ENCODE measurements at regions not wholly inside any gene's neighbourhood (a gene's known extent, or its start where the extent isn't known, plus 50 kb on each side); places are given as distances from the start of the nearest gene placed in this dataset.
"Not testable (repeated sequence)": the region's sequence is repeated elsewhere in the genome, so short reads cannot be mapped to it uniquely, and the experiment has no call there.

DNA sequence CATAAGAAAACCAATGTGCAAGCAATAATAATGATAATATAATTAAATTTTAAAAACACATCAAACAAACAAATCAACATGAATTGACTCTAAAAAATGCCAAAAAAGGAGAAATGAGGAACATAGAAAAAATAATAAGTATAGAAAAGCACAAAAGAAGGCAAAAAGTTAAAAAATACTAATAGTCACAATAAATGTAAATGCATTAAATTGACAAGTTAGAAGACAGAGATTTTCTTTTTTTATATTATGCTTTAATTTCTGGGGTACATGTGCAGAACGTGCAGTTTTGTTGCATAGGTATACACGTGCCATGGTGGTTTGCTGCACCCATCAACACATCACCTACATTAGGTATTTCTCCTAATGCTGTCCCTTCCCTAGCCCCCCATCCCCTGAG is 767.0 kb downstream of the ADCYAP1 start:
- DNase-seq (ENCODE audit: low read depth) = not testable (repeated sequence)

DNA sequence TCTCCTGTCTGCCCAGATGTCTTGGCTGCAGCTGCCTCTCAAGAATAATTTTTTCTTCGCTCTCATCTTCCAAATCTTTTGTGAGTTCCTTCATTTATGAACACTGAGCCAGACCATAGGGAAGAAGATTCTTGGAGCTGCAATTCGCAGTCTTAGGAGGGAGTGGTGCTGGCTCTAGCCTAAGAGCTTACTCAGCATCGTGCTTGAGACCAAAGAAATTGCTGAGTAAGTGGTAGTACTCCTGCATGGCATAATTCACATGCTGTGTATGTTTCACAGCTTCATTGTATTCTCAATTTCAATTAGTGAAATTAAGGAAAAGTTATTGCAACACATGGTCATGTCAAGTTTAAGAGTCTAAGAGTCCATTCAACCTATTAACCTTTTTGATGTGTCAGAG is 771.7 kb downstream of the ADCYAP1 start:
- DNase-seq (ENCODE audit: low read depth) = no peak

DNA sequence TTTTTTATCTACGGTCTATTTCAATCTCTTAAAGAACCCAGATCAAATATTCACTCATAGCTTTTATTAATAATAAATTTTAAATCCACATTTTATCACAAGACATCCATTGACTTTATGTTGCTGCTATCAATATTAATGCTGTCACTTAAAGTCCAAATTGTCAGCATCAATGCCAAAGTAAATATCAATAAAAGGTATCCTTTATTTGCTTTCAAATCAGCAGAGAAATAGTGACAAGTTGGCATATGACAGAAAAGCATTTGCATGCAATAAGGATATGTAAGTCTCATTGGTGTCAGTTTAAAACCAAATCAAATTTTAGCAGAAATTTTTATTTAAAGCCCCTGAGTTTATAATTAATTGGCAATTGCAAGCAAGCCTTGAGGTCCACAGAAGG is 775.4 kb downstream of the ADCYAP1 start:
- DNase-seq (ENCODE audit: low read depth) = no peak

DNA sequence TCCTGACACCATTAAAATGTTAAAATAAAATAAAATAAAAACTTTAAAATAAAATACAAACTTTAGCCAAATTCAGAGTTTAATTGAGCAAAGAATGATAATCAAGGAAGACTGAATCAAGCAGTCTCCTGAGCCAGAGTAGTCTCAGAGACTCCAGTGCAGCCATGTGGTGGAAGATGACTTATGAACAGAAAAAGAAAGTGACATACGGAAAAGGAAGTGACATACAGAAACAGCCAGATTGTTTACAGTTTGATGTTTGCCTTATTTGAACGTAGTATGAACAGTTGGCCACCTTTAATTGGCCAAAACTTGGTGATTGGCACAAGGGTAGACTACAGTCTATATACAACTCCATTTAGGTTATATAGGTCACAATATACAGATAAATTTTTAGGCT is 787.2 kb downstream of the ADCYAP1 start:
- no peak for DNase-seq (ENCODE audit: low read depth)

DNA sequence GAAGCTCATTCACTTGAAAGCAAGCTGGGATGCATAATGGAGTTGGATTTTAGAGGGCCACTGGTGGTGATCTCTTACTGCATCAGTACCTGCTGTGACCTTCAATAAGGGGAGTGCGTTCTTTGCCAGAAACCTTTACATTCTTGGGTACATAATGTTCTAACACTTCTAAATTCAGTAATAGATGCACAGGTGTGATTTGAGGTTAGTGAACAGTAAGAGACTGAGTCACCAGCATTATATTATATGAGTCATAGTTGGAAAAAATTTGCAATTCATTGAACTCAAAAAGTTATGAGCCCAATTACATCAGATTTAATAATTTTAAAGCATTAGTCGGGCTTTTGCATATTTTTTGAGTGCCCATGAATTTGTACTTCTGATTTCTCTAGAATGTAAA is 803.3 kb downstream of the ADCYAP1 start:
- no peak for DNase-seq (ENCODE audit: low read depth)

DNA sequence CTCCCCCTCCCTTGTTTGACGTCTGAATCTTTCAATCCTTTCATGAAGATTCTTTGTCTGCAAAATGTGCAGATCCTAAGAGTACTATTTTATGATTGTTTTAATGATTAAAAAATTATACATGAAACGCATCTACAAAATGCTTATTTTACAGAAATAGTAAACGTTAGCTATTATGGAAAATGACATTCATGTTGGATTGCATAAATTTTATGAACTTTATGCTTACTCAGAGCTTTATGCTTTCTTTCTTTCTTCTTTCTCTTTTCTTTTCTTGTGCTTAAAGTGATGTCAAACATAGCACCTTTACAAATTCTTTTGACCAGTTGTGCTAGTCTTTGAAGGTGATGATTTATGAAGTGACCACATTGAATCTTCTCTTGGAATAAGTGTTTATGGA is 805.4 kb downstream of the ADCYAP1 start:
- DNase-seq (ENCODE audit: low read depth) = no peak

DNA sequence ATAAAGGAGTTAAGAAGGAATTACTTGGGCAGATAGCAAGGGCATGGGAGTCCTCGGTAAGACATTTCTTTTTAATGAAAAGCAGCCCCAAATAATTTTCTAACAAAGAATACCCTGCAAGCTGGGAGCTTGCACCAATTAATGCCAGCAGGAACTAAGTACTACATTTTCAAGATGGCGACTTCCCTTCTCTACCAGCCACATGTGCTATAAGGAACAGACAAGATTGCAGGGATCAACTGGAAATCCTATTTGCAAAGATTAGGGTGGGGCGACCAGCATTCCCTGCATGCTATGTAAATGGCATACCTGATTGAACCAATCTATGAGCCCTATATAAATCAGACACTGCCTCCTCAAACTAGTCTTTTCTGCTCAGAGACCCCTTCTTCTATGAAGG is 827.5 kb downstream of the ADCYAP1 start:
- DNase-seq (ENCODE audit: low read depth) = no peak

DNA sequence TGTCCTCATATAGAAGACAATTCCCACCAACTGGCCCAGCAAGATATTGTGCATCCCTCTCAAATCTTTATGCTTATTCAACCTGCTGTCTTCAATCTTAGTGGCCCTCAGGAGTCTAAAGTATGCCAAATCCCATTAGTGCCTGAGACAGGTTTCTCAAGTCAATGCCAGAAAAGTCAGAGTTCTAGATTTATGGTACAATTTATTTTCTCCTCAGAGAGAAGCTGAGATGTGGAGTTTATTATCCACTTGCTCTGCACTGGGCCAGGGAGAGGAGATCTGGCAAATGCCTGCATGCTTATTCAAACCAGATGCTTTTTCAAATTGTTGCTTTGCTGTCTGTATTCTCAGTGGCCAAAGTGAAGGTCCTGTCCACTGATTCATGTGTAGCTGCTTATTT is 825.2 kb downstream of the METTL4 start:
- DNase-seq (ENCODE audit: low read depth) = no peak

DNA sequence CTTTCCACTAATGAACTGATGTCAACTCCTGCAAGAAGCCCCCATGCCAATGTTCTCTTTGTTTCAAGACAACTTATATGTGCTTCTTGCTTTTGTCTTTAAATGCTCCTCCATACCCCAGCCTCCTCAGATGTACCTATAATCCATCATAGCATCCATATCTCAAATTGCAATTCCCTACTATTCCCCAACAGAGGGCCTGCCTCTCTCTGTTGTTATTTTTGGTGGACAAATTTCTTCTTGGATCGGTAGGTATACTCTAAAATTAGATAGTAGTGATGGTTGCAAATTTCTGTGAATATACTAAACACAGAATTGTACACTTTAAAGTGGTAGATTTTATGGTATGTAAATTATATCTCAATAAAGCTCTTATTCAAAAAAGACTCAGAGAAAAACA is 820.1 kb downstream of the METTL4 start:
- no peak for DNase-seq (ENCODE audit: low read depth)

DNA sequence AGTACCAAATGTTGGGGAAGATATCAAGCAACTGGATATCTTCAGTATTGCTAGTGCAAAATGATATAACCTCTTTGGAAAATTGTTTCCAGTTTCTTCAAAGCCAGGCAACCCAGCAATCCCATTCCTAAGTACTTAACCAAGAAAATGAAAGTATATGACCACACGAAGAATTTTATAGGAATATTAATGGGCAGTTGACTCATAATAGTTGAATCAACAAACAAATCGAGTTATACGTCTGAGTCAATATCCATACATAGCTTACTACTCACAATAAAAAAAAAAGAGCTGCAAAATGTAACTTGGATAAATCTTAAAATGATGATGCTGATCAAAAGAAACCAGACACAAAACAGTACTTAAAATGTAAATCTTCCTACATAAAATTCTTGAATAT is 810.4 kb downstream of the METTL4 start:
- no peak for DNase-seq (ENCODE audit: low read depth)

DNA sequence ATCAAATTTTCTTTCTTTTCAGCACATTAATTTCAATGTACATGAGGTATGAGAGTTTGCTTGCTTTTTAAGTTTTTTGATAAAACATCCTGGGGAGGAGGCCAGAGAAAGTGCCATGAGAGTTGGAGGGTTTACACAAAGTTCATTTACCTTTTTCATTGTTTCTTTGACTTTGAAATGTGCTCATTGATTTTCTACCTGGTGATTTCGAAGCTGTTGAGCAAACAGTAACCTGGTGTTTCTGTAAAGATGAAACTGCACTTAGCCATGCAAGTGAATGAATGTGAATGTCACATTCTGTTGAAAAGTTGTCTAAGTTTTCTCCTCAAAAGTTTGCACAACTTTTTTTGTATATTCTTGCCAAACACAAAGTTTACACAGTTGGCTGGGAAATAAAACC is 797.0 kb downstream of the METTL4 start:
- DNase-seq (ENCODE audit: low read depth) = no peak

DNA sequence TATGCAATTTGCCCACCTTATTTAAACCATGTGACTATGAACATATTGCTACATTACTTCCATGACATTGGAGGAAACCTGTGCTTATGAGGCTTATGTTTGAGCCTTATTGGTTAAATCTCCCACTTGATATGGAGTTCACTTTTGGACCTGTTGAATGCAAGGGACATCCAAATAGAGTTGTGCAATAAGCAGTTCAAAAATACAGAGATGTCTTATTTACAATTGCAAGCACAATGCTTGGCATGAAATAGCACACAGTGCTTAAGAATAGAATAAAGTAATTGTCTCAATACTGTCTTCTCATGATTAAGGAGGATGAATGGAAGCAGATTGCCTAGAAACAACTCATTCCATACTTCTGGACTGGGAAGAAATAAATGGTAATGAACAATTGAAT is 793.5 kb downstream of the METTL4 start:
- DNase-seq (ENCODE audit: low read depth) = no peak

DNA sequence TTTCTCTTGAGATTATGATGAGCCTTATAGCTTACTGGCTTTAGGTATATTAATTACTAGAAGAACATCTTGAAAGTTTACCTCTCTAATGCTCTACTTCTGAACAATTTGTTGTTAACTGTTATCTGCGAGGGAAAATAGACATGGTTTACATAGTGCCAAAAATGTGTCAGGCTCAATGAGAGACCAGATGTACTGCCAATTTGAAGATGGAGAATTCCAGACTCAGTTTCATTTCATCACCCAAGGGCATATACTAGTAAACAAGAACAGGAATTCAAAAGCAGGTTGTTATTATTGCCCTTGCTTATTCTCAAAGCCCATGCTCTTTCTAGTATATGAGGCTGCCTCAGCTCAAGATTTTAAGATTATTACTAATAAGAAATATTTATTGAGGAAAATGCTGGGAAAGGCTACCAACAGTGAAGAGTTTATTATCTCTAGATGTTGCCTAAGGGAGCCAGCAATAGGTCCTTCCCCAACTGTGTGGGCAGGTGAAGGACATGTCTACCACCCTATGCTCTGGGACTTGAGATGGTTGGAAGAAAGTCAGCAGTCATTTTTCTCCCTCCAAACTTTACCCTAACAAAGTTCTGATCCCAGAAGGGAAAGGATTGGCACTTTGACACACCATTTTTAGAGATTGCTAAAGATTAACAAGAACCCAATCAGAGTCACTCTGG is 792.7 kb downstream of the METTL4 start:
- no peak for DNase-seq (ENCODE audit: low read depth)

DNA sequence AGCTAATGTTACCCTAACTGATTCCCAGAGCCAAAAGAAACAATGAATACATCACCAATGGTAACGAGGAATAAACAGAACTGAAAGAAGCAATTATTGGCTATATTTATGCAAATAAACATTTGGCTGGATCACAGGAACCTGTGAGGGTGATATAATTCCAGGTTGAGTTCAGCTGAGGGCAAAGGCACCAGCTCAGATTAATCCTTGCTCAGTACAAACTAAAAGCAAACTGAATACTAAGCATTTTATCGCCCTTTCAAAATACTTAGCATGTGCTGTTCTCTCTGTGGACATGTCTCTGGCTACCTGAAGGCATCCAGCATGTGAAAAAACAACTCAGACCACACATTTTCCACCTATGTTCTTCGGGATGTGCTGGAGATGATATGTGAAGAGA is 791.7 kb downstream of the METTL4 start:
- no peak for DNase-seq (ENCODE audit: low read depth)

DNA sequence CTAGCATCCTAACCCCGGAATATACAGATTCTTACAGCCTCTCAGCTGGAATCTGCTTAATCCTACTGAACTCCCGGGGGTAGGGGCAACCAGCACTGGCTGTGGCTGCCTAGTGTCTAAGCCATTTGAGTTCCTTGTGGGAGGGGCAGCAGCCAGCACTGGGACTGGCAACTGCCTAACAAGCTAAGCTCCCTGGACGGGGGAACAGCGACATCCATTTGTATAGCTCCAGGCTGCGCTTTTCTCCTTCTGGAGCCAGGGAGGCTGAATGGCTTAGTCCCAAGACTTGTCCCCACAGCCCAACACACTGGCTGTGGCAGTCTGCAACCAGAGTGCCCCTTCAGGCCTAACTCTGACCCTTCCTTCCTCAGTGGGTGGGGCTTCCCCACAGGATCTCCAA is 787.2 kb downstream of the METTL4 start:
- DNase-seq (ENCODE audit: low read depth) = no peak

DNA sequence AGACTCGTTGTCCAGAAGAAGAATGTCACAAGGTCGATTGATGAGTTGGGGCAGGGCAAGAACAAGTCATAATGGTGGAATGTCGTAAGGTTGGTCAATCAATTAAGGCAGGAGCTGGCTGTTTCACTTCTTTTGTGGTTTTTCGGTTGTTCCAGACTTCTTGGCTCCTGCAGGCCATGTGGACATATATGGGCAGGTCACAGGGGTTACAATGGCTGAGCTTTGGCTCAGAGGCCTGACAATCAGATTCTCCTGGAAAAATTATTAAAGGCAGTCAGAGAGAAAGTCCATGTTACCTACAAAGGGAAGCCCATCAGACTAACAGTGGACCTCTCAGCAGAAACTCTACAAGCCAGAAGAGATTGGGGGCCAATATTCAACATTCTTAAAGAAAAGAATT is 785.3 kb downstream of the METTL4 start:
- not testable (repeated sequence) for DNase-seq (ENCODE audit: low read depth)

DNA sequence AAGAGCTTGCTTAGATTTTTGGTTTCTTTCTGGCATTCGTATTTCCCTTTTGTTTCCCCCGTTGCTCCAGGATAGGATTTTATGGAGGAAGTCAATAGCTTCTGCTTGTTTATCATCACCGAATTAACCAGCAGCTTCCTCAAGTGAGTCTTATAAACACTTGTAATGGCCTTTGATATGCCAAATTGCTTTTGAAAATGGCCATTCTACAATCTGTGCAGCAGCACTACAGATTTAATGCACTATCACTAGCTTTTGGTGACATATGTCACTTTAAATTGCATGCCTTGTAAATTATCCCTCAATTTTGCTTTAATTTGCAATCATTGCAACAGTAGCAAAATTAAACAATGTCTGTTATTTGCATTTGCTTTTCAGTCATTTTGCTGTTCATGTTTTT is 774.7 kb downstream of the METTL4 start:
- DNase-seq (ENCODE audit: low read depth) = no peak

DNA sequence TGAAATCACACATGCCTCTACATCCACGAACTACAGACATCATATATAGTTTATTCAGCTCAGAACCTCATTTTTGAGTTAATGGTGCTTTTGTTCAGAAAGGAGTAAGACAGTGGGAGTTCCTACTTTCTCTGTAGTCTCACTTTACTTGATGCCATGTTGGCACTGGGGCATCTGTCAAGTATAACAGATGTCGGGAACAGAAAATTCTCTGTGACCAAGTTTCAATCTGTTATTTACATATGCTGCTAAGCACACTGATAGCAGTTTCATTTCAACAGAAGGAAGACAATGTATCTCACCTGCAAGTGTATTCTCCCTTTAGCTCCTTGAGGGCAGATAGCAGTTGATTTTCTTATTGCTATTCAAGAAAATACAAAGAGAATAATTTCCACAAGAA is 774.1 kb downstream of the METTL4 start:
- DNase-seq (ENCODE audit: low read depth) = no peak

DNA sequence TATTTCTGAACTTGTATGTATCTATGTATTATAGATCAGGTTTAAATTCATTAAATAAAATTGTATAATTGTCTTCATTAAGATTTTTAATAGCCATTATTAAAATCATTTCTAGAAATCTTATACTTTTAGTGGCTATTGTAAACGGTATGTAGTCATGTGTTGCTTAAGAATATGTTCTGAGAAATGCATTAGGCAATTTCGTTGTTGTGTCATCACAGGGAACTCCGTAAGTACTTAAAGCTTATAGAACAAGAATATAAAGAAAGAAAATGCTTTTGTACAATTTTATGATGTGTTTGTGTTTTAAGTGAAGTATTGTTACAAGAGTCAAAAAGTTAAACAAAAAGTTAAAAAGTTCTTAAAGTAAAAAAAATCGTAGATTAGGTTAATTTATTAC is 765.8 kb downstream of the METTL4 start:
- no peak for DNase-seq (ENCODE audit: low read depth)

DNA sequence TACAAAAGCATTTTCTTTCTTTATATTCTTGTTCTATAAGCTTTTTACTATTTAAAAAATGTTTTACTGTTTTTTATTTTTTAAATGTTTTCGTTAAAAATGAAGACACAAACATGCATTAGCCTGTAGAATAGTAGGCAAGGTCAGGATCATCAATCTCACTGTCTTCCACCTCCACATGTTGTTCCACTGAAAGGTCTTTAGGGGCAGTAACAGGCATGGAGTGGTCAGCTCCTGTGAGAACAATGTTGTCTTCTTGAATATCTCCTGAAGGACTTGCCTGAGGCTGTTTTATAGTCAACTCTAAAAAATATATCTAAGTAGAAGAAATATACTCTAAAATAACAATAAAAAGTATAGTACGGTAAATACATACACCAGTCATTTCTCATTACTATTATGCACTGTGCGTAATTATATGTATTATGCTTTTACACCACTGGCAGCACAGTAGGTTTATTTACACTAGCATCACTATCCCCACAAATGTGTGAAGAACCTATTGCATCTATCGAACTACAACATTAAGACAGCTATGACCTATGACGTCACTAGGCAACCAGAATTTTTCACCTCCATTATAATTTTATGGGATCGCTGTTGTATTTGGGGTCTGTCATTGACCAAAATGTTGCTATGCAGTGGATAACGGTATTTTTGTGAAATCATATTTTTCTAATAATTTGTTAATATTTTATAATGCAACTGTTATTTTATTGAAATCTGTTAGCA is 764.3 kb downstream of the METTL4 start:
- no peak for DNase-seq (ENCODE audit: low read depth)

DNA sequence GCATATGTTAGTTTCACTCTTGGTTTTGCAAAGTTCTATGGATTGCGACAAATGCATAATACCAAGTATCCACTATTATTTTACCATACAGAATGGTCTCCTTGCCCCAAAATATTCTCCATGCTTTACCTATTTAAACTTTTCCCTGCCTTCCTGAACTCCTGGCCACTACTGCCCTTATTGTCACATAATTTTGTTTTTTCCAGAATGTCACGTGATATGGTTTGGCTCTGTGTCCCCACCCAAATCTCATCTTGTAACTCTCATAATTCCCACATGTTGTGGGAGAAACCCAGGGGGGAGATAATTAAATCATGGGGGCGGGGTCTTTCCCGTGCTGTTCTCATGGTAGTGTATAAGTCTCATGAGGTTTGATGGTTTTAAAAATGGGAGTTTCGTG is 760.0 kb downstream of the METTL4 start:
- DNase-seq (ENCODE audit: low read depth) = no peak

DNA sequence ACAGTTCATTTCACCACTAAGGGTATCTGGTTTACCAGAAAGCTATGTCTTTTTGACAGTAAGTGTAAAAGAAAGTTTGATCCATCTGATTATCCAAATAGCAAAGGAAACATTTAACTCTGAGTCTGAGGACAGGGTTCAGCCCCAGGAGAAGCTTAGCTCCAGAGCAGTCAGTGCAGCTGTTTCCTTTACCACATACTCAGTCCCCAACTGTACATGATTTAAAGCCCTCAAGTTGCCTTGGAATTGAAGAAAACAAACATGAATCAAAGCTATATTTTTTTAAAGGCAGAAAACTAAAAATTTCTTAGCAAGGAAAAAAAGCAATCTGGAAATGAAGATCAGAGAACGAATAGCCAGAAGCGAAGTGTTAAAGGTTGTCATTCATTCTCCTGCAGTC is 746.0 kb downstream of the METTL4 start:
- no peak for DNase-seq (ENCODE audit: low read depth)

DNA sequence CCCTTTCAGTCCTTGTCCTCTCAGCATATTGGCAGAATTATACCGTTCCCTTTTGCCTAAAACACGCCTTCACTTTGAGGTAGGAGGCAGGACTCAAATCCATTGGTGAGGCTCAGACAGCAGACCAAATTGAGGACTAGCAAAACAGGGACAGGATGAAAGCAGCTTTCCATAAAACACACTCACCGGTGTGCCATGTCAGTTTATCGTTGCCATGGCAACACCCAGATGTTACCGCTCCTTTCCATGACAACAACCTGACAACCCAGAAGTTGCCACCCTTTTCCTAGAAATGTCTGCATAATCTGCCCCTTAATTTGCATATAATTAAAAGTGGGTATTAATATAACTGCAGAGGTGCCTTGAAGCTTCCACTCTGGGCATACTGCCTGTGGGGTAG is 730.4 kb downstream of the METTL4 start:
- no peak for DNase-seq (ENCODE audit: low read depth)

DNA sequence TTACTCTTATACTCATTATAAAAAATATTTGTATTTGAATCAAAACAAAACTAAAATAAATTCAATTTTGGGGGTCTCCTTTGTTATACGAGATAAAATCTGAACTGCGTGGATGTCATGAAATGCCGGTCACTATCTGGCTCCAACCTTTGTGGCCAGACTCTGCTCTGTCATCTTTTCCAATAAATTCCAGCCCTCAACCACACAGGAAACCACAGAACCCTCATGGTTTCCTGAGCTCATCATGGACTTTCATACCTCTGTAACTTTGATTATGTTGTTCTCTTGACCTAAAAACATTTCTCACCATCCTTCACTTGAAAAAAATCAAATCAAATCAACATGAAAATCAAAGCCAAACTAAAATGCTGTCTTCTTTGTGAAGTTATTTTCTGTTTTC is 724.7 kb downstream of the METTL4 start:
- no peak for DNase-seq (ENCODE audit: low read depth)
